Muscle layer of duodenum (tissue), 2 donors: ENCODE measurements at regions not wholly inside any gene's neighbourhood (a gene's known extent, or its start where the extent isn't known, plus 50 kb on each side); places are given as distances from the start of the nearest gene placed in this dataset.
"Not testable (repeated sequence)": the region's sequence is repeated elsewhere in the genome, so short reads cannot be mapped to it uniquely, and the experiment has no call there.

Source experiments
- H3K27ac ChIP-seq: one replicate; pipeline ENCODE4 v1.7.0; 2013; ENCODE audit warnings: mild to moderate bottlenecking, low read length
- H3K27me3 ChIP-seq: one replicate; pipeline ENCODE4 v1.7.0; 2013; ENCODE audit warnings: low read depth, mild to moderate bottlenecking, control low read depth, low read length
- H3K36me3 ChIP-seq, 2 donors: one replicate each; pipeline ENCODE4 v1.7.0; 2013; ENCODE audit warnings: low read length in 2 of 2, control low read depth in 1 of 2, mild to moderate bottlenecking in 1 of 2; ENCODE audit not compliant: insufficient read depth in 2 of 2, control insufficient read depth in 1 of 2
- H3K4me1 ChIP-seq, 2 donors: one replicate each; pipeline ENCODE4 v1.7.0; 2013; ENCODE audit warnings: low read length in 2 of 2, mild to moderate bottlenecking in 2 of 2, control low read depth in 1 of 2, moderate library complexity in 1 of 2; ENCODE audit not compliant: insufficient read depth in 2 of 2, control insufficient read depth in 1 of 2
- H3K4me3 ChIP-seq, 2 donors: one replicate each; pipeline ENCODE4 v1.7.0; 2013; ENCODE audit warnings: low read length in 2 of 2, low read depth in 1 of 2, mild to moderate bottlenecking in 1 of 2
- H3K9me3 ChIP-seq, 2 donors: one replicate each; pipeline ENCODE4 v1.7.0; 2013; ENCODE audit warnings: low read length in 2 of 2, control low read depth in 1 of 2, mild to moderate bottlenecking in 1 of 2; ENCODE audit not compliant: control insufficient read depth in 1 of 2
- donor health status: healthy.

DNA sequence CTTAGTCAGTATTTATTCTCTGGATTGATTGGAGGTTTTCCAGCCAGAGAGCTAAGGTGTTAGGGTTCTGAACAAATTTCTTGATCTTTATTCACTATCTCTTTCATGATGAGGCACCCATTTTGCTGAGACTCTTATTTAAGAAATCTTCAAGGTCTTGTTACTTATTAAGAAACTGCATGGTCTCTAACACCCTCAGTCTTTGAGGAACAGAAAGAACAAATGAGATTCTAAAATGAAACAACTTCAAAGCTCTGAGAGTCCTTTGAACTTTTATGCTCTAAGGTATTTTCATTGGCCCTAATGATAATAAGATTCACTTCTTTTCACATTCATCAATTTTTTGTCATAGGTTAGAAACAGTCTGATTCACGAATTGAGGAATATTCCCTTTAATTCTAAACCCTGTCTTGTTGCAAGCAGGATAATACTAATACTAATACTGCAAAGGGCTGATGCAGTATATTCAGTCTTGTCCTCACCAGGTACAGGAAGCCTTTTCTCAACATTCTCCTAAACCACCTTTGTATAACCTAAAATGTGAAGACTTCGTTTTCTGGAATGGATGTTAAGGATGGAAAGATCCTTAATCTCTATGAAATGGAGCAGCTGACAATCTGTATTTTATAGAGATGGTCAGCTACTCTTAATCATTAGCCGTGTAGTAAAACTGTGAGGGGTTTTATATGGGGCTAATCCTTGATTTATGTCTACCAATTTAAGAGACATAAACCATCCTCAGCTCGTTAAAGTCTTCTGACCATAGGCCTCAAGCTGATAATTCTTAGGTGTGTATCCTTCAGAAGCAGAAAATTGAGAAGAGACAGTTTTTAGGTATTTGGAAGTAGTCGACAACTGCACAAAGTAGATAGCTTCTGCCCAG, 198.3 kb downstream of the OTOL1 start:
- Histone ChIP-seq H3K9me3 (no peaks in the 10 kb centered on the region), H3K27me3 (no peaks in the 10 kb centered on the region), H3K4me1 (no peaks in the 10 kb centered on the region), H3K4me3 (no peak overlapping the region), H3K36me3 (no peaks in the 10 kb centered on the region), H3K27ac (no peak overlapping the region)

DNA sequence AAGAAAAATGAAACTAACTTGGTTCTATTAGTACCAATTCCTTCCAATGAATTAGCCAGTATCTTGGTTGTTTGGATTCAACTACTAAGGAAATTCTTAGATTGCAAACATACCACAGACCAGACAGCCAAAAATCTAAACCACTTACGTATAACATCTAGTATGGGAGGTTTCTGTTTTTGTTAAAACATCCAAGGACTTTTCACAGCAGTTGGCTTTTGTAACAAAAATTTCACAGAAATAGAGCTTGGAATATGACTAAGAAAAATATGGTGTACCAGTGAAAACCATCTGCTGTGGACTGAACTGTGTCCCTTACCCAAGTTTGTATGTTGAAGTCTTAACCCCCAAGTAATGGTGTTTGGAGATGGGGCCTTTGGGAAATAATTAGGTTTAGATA, 199.2 kb downstream of the OTOL1 start:
- Histone ChIP-seq H3K4me1 (no peaks in the 10 kb centered on the region), H3K9me3 (no peaks in the 10 kb centered on the region), H3K4me3 (no peak overlapping the region), H3K36me3 (no peaks in the 10 kb centered on the region), H3K27ac (no peak overlapping the region), H3K27me3 (no peaks in the 10 kb centered on the region)

- Histone ChIP-seq H3K27ac (no peak overlapping the region), H3K27me3 (no peaks in the 10 kb centered on the region), H3K36me3 (no peaks in the 10 kb centered on the region), H3K9me3 (no peaks in the 10 kb centered on the region), H3K4me3 (no peak overlapping the region), H3K4me1 (no peaks in the 10 kb centered on the region)
These were observed 204.4 kb downstream of the OTOL1 start for GRCh38 chr3:161700998-161701397.

- not testable (repeated sequence) for H3K27me3 ChIP-seq, H3K9me3 ChIP-seq, H3K36me3 ChIP-seq, H3K4me1 ChIP-seq, H3K4me3 ChIP-seq, H3K27ac ChIP-seq
These were observed 210.6 kb downstream of the OTOL1 start for GRCh38 chr3:161707253-161707652.

DNA sequence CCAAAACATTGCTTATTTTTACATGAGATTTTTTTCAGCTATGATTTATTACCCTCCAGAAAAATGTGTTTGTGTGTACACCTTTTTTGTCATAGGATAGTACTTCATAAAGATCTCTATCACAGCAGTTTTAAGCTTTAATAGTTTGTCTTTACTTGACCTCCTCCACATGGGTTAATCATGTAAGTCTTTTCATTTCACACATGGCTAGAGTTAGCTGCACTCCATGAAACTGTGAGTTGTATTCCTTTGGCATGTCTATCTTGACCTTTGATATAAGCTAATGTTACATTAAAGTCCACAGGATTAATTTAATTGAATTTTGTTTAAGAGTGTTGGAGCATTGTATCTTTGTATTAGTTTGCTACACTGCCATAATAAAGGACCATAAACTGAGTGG, 217.1 kb downstream of the OTOL1 start:
- H3K36me3 ChIP-seq, result no peaks in the 10 kb centered on the region
- no peak overlapping the region for H3K4me3 ChIP-seq
- no peaks in the 10 kb centered on the region for H3K27me3 ChIP-seq
- no peaks in the 10 kb centered on the region for H3K9me3 ChIP-seq
- H3K4me1 ChIP-seq, result no peaks in the 10 kb centered on the region
- no peak overlapping the region for H3K27ac ChIP-seq

DNA sequence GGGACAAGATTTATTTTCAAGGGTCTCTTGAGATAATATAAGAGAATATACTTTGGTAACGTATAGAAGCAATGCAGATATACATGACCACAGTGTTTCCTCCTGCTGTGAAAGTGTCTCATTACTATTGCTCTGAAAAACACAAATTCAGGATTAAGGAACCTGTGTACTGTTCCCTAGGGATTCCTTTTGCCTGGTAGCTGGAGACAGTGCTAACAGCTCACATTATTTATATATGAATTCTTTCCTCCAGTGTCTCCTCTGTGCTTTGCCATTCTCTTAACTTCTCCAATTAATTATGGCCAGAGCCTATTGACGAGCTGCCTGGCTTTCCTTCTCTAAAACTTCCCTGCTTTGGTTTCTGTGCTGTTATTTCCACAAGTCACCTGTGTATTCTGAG, 235.4 kb downstream of the OTOL1 start:
- Histone ChIP-seq H3K36me3 (no peaks in the 10 kb centered on the region), H3K4me3 (no peak overlapping the region), H3K27ac (no peak overlapping the region), H3K27me3 (no peaks in the 10 kb centered on the region), H3K4me1 (no peaks in the 10 kb centered on the region), H3K9me3 (no peaks in the 10 kb centered on the region)

DNA sequence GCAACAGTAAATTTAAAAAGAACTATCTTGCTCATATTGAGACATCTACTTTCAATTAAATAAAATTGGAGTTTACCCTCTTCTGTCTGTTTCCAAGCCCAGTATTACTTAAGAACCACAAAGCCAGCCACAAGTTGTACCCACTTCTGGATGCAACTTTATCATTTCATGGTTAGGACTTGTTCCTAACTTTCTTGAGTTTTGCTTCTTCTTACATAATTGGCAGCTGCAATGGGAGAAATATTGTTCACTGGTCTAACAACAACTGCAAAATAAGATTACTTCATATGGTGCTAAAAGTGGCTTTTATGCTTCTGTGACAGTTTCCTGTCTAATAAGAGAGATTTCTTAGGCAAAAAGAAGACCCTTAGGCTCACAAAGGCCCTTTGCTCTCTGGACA, 240.6 kb downstream of the OTOL1 start:
- Histone ChIP-seq H3K27ac (no peak overlapping the region), H3K9me3 (no peaks in the 10 kb centered on the region), H3K36me3 (no peaks in the 10 kb centered on the region), H3K27me3 (no peaks in the 10 kb centered on the region), H3K4me3 (no peak overlapping the region), H3K4me1 (no peaks in the 10 kb centered on the region)

GRCh38 chr3:161740421-161740820, 243.8 kb downstream of the OTOL1 start:
- no peak overlapping the region for H3K27ac ChIP-seq
- H3K4me1 ChIP-seq, result no peaks in the 10 kb centered on the region
- no peak overlapping the region for H3K4me3 ChIP-seq
- no peaks in the 10 kb centered on the region for H3K36me3 ChIP-seq
- no peaks in the 10 kb centered on the region for H3K27me3 ChIP-seq
- no peaks in the 10 kb centered on the region for H3K9me3 ChIP-seq

- H3K4me1 ChIP-seq, result no peaks in the 10 kb centered on the region
- no peaks in the 10 kb centered on the region for H3K9me3 ChIP-seq
- no peaks in the 10 kb centered on the region for H3K27me3 ChIP-seq
- no peaks in the 10 kb centered on the region for H3K36me3 ChIP-seq
- no peak overlapping the region for H3K4me3 ChIP-seq
- no peak overlapping the region for H3K27ac ChIP-seq
These were observed 247.8 kb downstream of the OTOL1 start for GRCh38 chr3:161744366-161744765.

GRCh38 chr3:161745741-161746140, 249.1 kb downstream of the OTOL1 start:
- no peak overlapping the region for H3K4me3 ChIP-seq
- H3K36me3 ChIP-seq, result no peaks in the 10 kb centered on the region
- H3K27me3 ChIP-seq, result no peaks in the 10 kb centered on the region
- H3K9me3 ChIP-seq, result no peaks in the 10 kb centered on the region
- H3K27ac ChIP-seq, result no peak overlapping the region
- H3K4me1 ChIP-seq, result no peaks in the 10 kb centered on the region

DNA sequence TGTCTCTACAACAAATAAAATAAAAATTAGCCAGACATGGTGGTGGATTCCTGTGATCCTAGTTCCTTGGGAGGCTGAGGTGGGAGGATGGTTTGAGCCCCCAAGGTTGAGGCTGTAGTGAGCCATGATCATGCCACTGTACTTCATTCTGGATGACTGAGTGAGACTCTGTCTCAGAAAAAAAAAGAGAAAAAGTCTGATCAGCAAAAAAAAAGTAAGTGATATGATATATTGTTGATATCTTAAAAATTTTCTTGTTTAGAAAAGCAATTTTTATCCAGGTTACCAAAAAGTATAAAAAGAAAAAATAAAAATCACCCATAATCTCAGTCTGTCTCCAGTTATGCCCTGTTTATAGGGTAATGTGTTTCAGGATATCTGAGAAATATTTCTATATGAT, 251.4 kb downstream of the OTOL1 start:
- Histone ChIP-seq H3K9me3 (no peaks in the 10 kb centered on the region), H3K27me3 (no peaks in the 10 kb centered on the region), H3K36me3 (no peaks in the 10 kb centered on the region), H3K4me1 (no peaks in the 10 kb centered on the region), H3K27ac (no peak overlapping the region), H3K4me3 (no peak overlapping the region)
